K562 (cell line): ENCODE measurements at regions not wholly inside any gene's neighbourhood (a gene's known extent, or its start where the extent isn't known, plus 50 kb on each side); places are given as distances from the start of the nearest gene placed in this dataset.

ENCODE experiments used
- ETV6 ChIP-seq, 3 experiments: fragments of 150-350 bp in 1 of 3; sonication (generic) in 1 of 3; formaldehyde crosslinking in 1 of 3; IDR thresholded peaks; 2 replicates each; pipeline versions ENCODE4 v1.6.1 to v1.8.0; 2014 to 2022; ENCODE audit warnings: borderline replicate concordance in 2 of 3, low read depth in 2 of 3, antibody characterized with exemption in 1 of 3, low read length in 1 of 3, mild to moderate bottlenecking in 1 of 3, missing genetic modification reagents in 1 of 3
- MCM7 ChIP-seq, 2 experiments: fragments of 450-650 bp; IDR thresholded peaks; 2 replicates each; pipeline ENCODE4 v1.6.1; 2016 to 2018
- MEIS2 ChIP-seq: fragments of 450-650 bp; IDR thresholded peaks from 2 replicates; pipeline ENCODE4 v1.6.1; 2014; ENCODE audit warnings: mild to moderate bottlenecking; ENCODE audit not compliant: partially characterized antibody
- POLR2AphosphoS5 ChIP-seq: IDR thresholded peaks from 2 replicates; pipeline ENCODE4 v1.6.1; 2011; ENCODE audit warnings: mild to moderate bottlenecking, low read depth, low read length, moderate library complexity; ENCODE audit not compliant: control insufficient read depth, insufficient read depth
- POLR2G ChIP-seq: fragments of 200-400 bp; formaldehyde crosslinking; IDR thresholded peaks from 2 replicates; pipeline ENCODE4 v1.6.1; 2017; ENCODE audit warnings: low read depth, mild to moderate bottlenecking, antibody characterized with exemption, low read length, moderate library complexity
- RBM17 ChIP-seq: fragments of 200-400 bp; formaldehyde crosslinking; IDR thresholded peaks from 2 replicates; pipeline ENCODE4 v1.6.1; 2017; ENCODE audit warnings: low read depth, mild to moderate bottlenecking, low read length, borderline replicate concordance
- SMAD3 ChIP-seq: fragments of 450-650 bp; formaldehyde crosslinking; conservative IDR thresholded peaks from 2 replicates; pipeline ENCODE4 v1.4.0; 2020; ENCODE audit warnings: mild to moderate bottlenecking
- SRF ChIP-seq, 2 experiments: fragments of 250-450, 450-650 bp in 1 of 2; sonication (Bioruptor Pico) in 1 of 2; sonication (generic) in 1 of 2; formaldehyde crosslinking; IDR thresholded peaks; 2 replicates each; pipeline versions ENCODE4 v1.5.0 to v1.5.1; 2020 to 2022; ENCODE audit warnings: mild to moderate bottlenecking in 1 of 2, missing genetic modification reagents in 1 of 2
- TBP ChIP-seq: optimal IDR thresholded peaks from 2 replicates; pipeline ENCODE3; 2011; ENCODE audit warnings: low read depth, low read length, improper control_type of control experiment
- ZC3H11A ChIP-seq: IDR thresholded peaks from 2 replicates; pipeline ENCODE4 v1.6.1; 2012; ENCODE audit warnings: low read depth, low read length, improper control_type of control experiment
- TF ChIP-seq, protein P1 (sequence below), 3 experiments: IDR thresholded peaks in 2 of 3; conservative IDR thresholded peaks in 1 of 3; 2 replicates each; pipeline ENCODE4 v1.5.1; 2011 to 2012; ENCODE audit warnings: low read length in 3 of 3, mild to moderate bottlenecking in 3 of 3, control low read depth in 2 of 3, improper control_type of control experiment in 1 of 3, inconsistent platforms in 1 of 3, low read depth in 1 of 3, mixed read lengths in 1 of 3, moderate library complexity in 1 of 3; ENCODE audit not compliant: insufficient read depth in 2 of 3
- TF ChIP-seq, protein P2 (sequence below): sonication (generic); formaldehyde crosslinking; IDR thresholded peaks from 2 replicates; pipeline ENCODE4 v1.8.1; 2022; ENCODE audit warnings: missing genetic modification reagents
- TF ChIP-seq, protein P3 (sequence below), 2 experiments: fragments of 450-650 bp in 1 of 2; sonication (generic) in 1 of 2; formaldehyde crosslinking; conservative IDR thresholded peaks; 2 replicates each; pipeline versions ENCODE4 v1.4.0 to v1.8.1; 2020 to 2022; ENCODE audit warnings: mild to moderate bottlenecking in 1 of 2, missing genetic modification reagents in 1 of 2

DNA sequence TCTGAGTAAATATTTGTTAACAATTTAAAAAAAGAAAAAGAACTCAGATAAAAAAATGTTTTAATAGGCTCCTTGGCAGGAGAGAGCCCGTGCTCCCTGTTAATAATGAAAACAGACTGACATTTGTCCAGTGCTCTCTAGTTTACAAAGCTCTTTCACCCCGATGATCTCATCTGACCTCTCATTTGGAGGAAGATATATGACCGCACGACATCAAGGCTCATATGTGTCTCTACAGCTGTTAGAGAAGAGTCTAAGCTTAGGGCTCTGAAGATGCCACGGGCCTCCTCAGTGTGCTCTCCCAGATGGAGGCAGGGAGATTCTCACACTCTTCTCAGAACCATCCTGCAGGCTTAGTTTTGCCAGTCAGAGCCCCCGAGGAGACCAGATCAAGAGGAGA is 280.8 kb upstream of the IRX5 start:
- no peak for TF ChIP-seq RBM17
- TF ChIP-seq, protein P1, sequence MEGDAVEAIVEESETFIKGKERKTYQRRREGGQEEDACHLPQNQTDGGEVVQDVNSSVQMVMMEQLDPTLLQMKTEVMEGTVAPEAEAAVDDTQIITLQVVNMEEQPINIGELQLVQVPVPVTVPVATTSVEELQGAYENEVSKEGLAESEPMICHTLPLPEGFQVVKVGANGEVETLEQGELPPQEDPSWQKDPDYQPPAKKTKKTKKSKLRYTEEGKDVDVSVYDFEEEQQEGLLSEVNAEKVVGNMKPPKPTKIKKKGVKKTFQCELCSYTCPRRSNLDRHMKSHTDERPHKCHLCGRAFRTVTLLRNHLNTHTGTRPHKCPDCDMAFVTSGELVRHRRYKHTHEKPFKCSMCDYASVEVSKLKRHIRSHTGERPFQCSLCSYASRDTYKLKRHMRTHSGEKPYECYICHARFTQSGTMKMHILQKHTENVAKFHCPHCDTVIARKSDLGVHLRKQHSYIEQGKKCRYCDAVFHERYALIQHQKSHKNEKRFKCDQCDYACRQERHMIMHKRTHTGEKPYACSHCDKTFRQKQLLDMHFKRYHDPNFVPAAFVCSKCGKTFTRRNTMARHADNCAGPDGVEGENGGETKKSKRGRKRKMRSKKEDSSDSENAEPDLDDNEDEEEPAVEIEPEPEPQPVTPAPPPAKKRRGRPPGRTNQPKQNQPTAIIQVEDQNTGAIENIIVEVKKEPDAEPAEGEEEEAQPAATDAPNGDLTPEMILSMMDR (IDR thresholded peaks at IDR 0.05 in 2 of 3, conservative IDR thresholded peaks at IDR 0.05 in 1 of 3; ENCODE audit: insufficient read depth in 2 of 3, low read depth in 1 of 3, low read length in 3 of 3): no peak
- TF ChIP-seq POLR2G: no peak
- TF ChIP-seq, protein P2, sequence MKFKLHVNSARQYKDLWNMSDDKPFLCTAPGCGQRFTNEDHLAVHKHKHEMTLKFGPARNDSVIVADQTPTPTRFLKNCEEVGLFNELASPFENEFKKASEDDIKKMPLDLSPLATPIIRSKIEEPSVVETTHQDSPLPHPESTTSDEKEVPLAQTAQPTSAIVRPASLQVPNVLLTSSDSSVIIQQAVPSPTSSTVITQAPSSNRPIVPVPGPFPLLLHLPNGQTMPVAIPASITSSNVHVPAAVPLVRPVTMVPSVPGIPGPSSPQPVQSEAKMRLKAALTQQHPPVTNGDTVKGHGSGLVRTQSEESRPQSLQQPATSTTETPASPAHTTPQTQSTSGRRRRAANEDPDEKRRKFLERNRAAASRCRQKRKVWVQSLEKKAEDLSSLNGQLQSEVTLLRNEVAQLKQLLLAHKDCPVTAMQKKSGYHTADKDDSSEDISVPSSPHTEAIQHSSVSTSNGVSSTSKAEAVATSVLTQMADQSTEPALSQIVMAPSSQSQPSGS (CRISPR knock-in tag): no peak
- no peak for TF ChIP-seq MCM7 (IDR thresholded peaks at IDR 0.05)
- no peak for TF ChIP-seq SRF (CRISPR knock-in tag; IDR thresholded peaks at IDR 0.05)
- no peak for TF ChIP-seq POLR2AphosphoS5
- TF ChIP-seq MEIS2: no peak
- no peak for TF ChIP-seq ETV6 (IDR thresholded peaks at IDR 0.05; ENCODE audit: borderline replicate concordance in 1 of 2, low read depth in 2 of 2, low read length in 1 of 2)
- TF ChIP-seq ETV6 (CRISPR knock-in tag; IDR thresholded peaks at IDR 0.05; ENCODE audit: borderline replicate concordance): no peak
- TF ChIP-seq SMAD3: no peak
- TF ChIP-seq TBP: no peak
- TF ChIP-seq ZC3H11A: no peak
- TF ChIP-seq, protein P3, sequence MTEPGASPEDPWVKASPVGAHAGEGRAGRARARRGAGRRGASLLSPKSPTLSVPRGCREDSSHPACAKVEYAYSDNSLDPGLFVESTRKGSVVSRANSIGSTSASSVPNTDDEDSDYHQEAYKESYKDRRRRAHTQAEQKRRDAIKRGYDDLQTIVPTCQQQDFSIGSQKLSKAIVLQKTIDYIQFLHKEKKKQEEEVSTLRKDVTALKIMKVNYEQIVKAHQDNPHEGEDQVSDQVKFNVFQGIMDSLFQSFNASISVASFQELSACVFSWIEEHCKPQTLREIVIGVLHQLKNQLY (CRISPR knock-in tag; conservative IDR thresholded peaks at IDR 0.05): no peak
